GM12878 (cell line): ENCODE measurements at regions not wholly inside any gene's neighbourhood (a gene's known extent, or its start where the extent isn't known, plus 50 kb on each side); places are given as distances from the start of the nearest gene placed in this dataset.

Source experiments
- ATAC-seq: fragments of 200-7000 bp; cut with Tn5 transposase; 3 replicates; pipeline ENCODE4 v1.9.1; 2020; ENCODE audit warnings: mild to moderate bottlenecking, moderate library complexity
- BruUV-seq: library from RNA; stranded (reverse); fragments of 400-500 nt; replicated peaks from 2 replicates; lab custom pipeline; 2021; lab: Mats Ljungman, UMichigan
- CTCF ChIA-PET: fragments of 300-600 bp; sonication (Branson Sonifier 250); formaldehyde crosslinking; extraction: SDS; loops from one replicate; lab custom pipeline; 2021; ENCODE audit warnings: inconsistent platforms; lab: Yijun Ruan, JAX
- POLR2A ChIA-PET: fragments of 350-600 bp; formaldehyde crosslinking; extraction: SDS; loops from one replicate; lab custom pipeline; 2021; ENCODE audit warnings: inconsistent platforms; lab: Charles Lee
- RAD21 ChIA-PET: fragments of 300-600 bp; sonication (Branson Sonifier 250); formaldehyde crosslinking; loops from one replicate; lab custom pipeline; 2023; ENCODE audit warnings: antibody characterized with exemption; ENCODE audit not compliant: unreplicated experiment; lab: Charles Lee
- SMC1A ChIA-PET: fragments of 300-600 bp; sonication (Branson Sonifier 250); formaldehyde crosslinking; loops from one replicate; lab custom pipeline; 2023; ENCODE audit not compliant: unreplicated experiment, uncharacterized antibody; lab: Charles Lee
- DNase-seq: peaks from one replicate; pipeline ENCODE4 v3.0.0-alpha.2; 2011; ENCODE audit warnings: low read depth, low spot score
- FAIRE-seq: peaks from 3 replicates; lab custom pipeline; 2011; peaks lifted over from hg19 to GRCh38; lab: Jason Lieb, UNC
- H2AFZ ChIP-seq: 2 replicates; pipeline ENCODE4 v1.6.0; 2011; ENCODE audit warnings: low read depth, low read length, control low read depth; ENCODE audit not compliant: control insufficient read depth
- H3K27ac ChIP-seq: 2 replicates; pipeline ENCODE4 v1.5.1; 2011; ENCODE audit warnings: control low read depth; ENCODE audit not compliant: control insufficient read depth, insufficient read depth
- H3K27me3 ChIP-seq, 2 experiments: replicated peaks in 1 of 2; 2 replicates each; pipeline versions ENCODE4 v1.6.0 to v1.6.1; 2011; ENCODE audit warnings: low read length in 1 of 2; ENCODE audit not compliant: control insufficient read depth in 2 of 2, insufficient read depth in 2 of 2
- H3K36me3 ChIP-seq, 2 experiments: 2 replicates each; pipeline ENCODE4 v1.5.1; 2011; ENCODE audit warnings: low read length in 1 of 2; ENCODE audit not compliant: control insufficient read depth in 2 of 2, insufficient read depth in 2 of 2
- H3K4me1 ChIP-seq: 2 replicates; pipeline ENCODE4 v1.6.1; 2011; ENCODE audit warnings: mild to moderate bottlenecking, low read length, moderate library complexity, mixed read lengths; ENCODE audit not compliant: control insufficient read depth, insufficient read depth
- H3K4me2 ChIP-seq: 2 replicates; pipeline ENCODE4 v1.6.0; 2011; ENCODE audit warnings: control low read depth; ENCODE audit not compliant: control insufficient read depth, insufficient read depth
- H3K4me3 ChIP-seq: fragments of 200-600 bp; sonication (generic); 2 replicates; pipeline ENCODE4 v1.5.1; 2016
- H3K79me2 ChIP-seq: 2 replicates; pipeline ENCODE4 v1.6.0; 2011; ENCODE audit warnings: low read length; ENCODE audit not compliant: control insufficient read depth, insufficient read depth
- H3K9ac ChIP-seq: 2 replicates; pipeline ENCODE4 v1.8.0; 2011; ENCODE audit warnings: low read length, control low read depth, mixed read lengths; ENCODE audit not compliant: control insufficient read depth, insufficient read depth
- H3K9me3 ChIP-seq: replicated peaks from 3 replicates; pipeline ENCODE4 v1.5.1; 2011; ENCODE audit warnings: mild to moderate bottlenecking, low read length; ENCODE audit not compliant: control insufficient read depth, insufficient read depth
- H4K20me1 ChIP-seq: 2 replicates; pipeline ENCODE4 v1.6.0; 2011; ENCODE audit not compliant: control insufficient read depth, insufficient read depth
- BHLHE40 ChIP-seq, 2 experiments: fragments of 450-650 bp in 1 of 2; IDR thresholded peaks; 2 replicates each; pipeline ENCODE4 v1.6.1; 2011 to 2017; ENCODE audit warnings: low read depth in 2 of 2, borderline replicate concordance in 1 of 2, improper control_type of control experiment in 1 of 2, low read length in 1 of 2, mild to moderate bottlenecking in 1 of 2
- EP300 ChIP-seq, 2 experiments: fragments of 150-350 bp in 1 of 2; IDR thresholded peaks; 2 replicates each; pipeline ENCODE4 v1.6.1; 2011 to 2012; ENCODE audit warnings: low read depth in 2 of 2, low read length in 2 of 2, borderline replicate concordance in 1 of 2, improper control_type of control experiment in 1 of 2, inconsistent platforms in 1 of 2; ENCODE audit not compliant: control insufficient read depth in 1 of 2
- ESRRA ChIP-seq: IDR thresholded peaks from 2 replicates; pipeline ENCODE4 v1.6.1; 2012; ENCODE audit warnings: mild to moderate bottlenecking, low read length, improper control_type of control experiment
- FOXK2 ChIP-seq: fragments of 450-650 bp; IDR thresholded peaks from 2 replicates; pipeline ENCODE4 v1.6.1; 2017; ENCODE audit warnings: mild to moderate bottlenecking, moderate library complexity
- HSF1 ChIP-seq: fragments of 150-350 bp; IDR thresholded peaks from 2 replicates; pipeline ENCODE4 v1.6.1; 2014; ENCODE audit warnings: mild to moderate bottlenecking, low read depth, low read length
- JUND ChIP-seq: IDR thresholded peaks from 2 replicates; pipeline ENCODE4 v1.6.1; 2012; ENCODE audit warnings: low read depth, mild to moderate bottlenecking, low read length, improper control_type of control experiment, moderate library complexity
- MLLT1 ChIP-seq: fragments of 450-650 bp; IDR thresholded peaks from 2 replicates; pipeline ENCODE4 v1.6.1; 2016; ENCODE audit warnings: mild to moderate bottlenecking
- NFXL1 ChIP-seq: fragments of 450-650 bp; IDR thresholded peaks from 2 replicates; pipeline ENCODE4 v1.6.1; 2017; ENCODE audit warnings: antibody characterized with exemption, mild to moderate bottlenecking, borderline replicate concordance
- NFYB ChIP-seq: IDR thresholded peaks from 2 replicates; pipeline ENCODE4 v1.6.1; 2011; ENCODE audit warnings: low read depth, mild to moderate bottlenecking, low read length, improper control_type of control experiment, moderate library complexity; ENCODE audit not compliant: insufficient read depth
- NRF1 ChIP-seq: conservative IDR thresholded peaks from 2 replicates; pipeline ENCODE4 v1.6.1; 2011; ENCODE audit warnings: mild to moderate bottlenecking, low read depth, low read length, improper control_type of control experiment
- POLR2AphosphoS5 ChIP-seq: IDR thresholded peaks from 2 replicates; pipeline ENCODE4 v1.6.1; 2011; ENCODE audit warnings: mild to moderate bottlenecking, low read length, inconsistent platforms
- POU2F2 ChIP-seq: IDR thresholded peaks from 3 replicates; pipeline ENCODE4 v1.6.1; 2011; ENCODE audit warnings: low read depth, mild to moderate bottlenecking, low read length, borderline replicate concordance
- SIN3A ChIP-seq: IDR thresholded peaks from 2 replicates; pipeline ENCODE4 v1.6.1; 2012; ENCODE audit warnings: low read depth, low read length, improper control_type of control experiment
- SKIL ChIP-seq: fragments of 450-650 bp; IDR thresholded peaks from 2 replicates; pipeline ENCODE4 v1.6.1; 2017; ENCODE audit warnings: mild to moderate bottlenecking, low read depth, inconsistent platforms; ENCODE audit not compliant: poor library complexity, severe bottlenecking
- SRF ChIP-seq, 2 experiments: IDR thresholded peaks; 2 replicates each; pipeline ENCODE4 v1.6.1; 2011; ENCODE audit warnings: low read depth in 2 of 2, low read length in 2 of 2, mild to moderate bottlenecking in 1 of 2, moderate library complexity in 1 of 2
- TARDBP ChIP-seq: IDR thresholded peaks from 2 replicates; pipeline ENCODE4 v1.6.1; 2016; ENCODE audit warnings: borderline replicate concordance
- USF1 ChIP-seq: IDR thresholded peaks from 2 replicates; pipeline ENCODE4 v1.6.1; 2011; ENCODE audit warnings: borderline replicate concordance, low read depth, mild to moderate bottlenecking, moderate library complexity, mixed read lengths, low read length; ENCODE audit not compliant: insufficient read depth; ENCODE audit errors: extremely low read length
- ZNF622 ChIP-seq: fragments of 450-650 bp; IDR thresholded peaks from 2 replicates; pipeline ENCODE4 v1.6.1; 2017; ENCODE audit warnings: mild to moderate bottlenecking, inconsistent platforms
- WGBS: methylation state at CpG from one replicate; pipeline ENCODE4 v1.1.6; 2016; ENCODE audit warnings: low lambda C conversion rate; ENCODE audit not compliant: insufficient replicate concordance, insufficient coverage; ENCODE audit errors: missing lambda C conversion rate; 5-methylcytosine and 5-hydroxymethylcytosine counted together
- in situ Hi-C: fragments of 300-500 bp; cut with MboI; formaldehyde crosslinking; loops from 9 replicates; pipeline ENCODE4 v1.14.3; 2018; ENCODE audit warnings: mixed read lengths
- intact Hi-C: fragments of 100-400 bp; cut with micrococcal nuclease; formaldehyde crosslinking; loops from one replicate; pipeline ENCODE4 v1.14.2; 2022; ENCODE audit not compliant: unreplicated experiment

GRCh38 chr15:29516929-29517328 is 247.3 kb upstream of the NSMCE3 start:
- Histone ChIP-seq H3K36me3 (no peaks in the 10 kb centered on the region), H3K4me2 (no peak overlapping the region), H3K4me3 (no peak overlapping the region), H2AFZ (no peak overlapping the region), H3K27me3 (no peaks in the 10 kb centered on the region), H3K9ac (no peak overlapping the region), H3K4me1 (no peaks in the 10 kb centered on the region), H3K79me2 (no peaks in the 10 kb centered on the region), H4K20me1 (no peaks in the 10 kb centered on the region), H3K27ac (no peak overlapping the region), H3K9me3 (no peaks in the 10 kb centered on the region; the same call in 2 of the 3 replicates)
- ChIA-PET RAD21 (no interaction called here), CTCF (no interaction called here), POLR2A (no interaction called here), SMC1A (no interaction called here)
- ATAC-seq (no peak), DNase-seq (no peak), FAIRE-seq (no peak)
- no TSS peak for BruUV-seq
- 64% methylated on average over 3 of the region's 3 CpGs for whole genome bisulfite sequencing
- in situ Hi-C loops (no loop called here), intact Hi-C loops (no loop called here)
- no peak for TF ChIP-seq NFXL1
- no peak for TF ChIP-seq FOXK2
- no peak for TF ChIP-seq ESRRA
- no peak for TF ChIP-seq POLR2AphosphoS5
- no peak for TF ChIP-seq POU2F2
- TF ChIP-seq NRF1 = no peak
- no peak for TF ChIP-seq SKIL
- TF ChIP-seq JUND = no peak
- no peak for TF ChIP-seq SIN3A
- TF ChIP-seq SRF (IDR thresholded peaks at IDR 0.05; ENCODE audit: low read depth in 2 of 2, low read length in 2 of 2) = no peak
- no peak for TF ChIP-seq BHLHE40 (IDR thresholded peaks at IDR 0.05; ENCODE audit: borderline replicate concordance in 1 of 2, low read depth in 2 of 2, low read length in 1 of 2)
- TF ChIP-seq HSF1 = no peak
- no peak for TF ChIP-seq EP300 (IDR thresholded peaks at IDR 0.05; ENCODE audit: borderline replicate concordance in 1 of 2, control insufficient read depth in 1 of 2, low read depth in 2 of 2, low read length in 2 of 2)
- no peak for TF ChIP-seq TARDBP
- no peak for TF ChIP-seq USF1
- no peak for TF ChIP-seq MLLT1
- TF ChIP-seq ZNF622 = no peak
- no peak for TF ChIP-seq NFYB
